Adrenal gland (tissue), 5 donors: ENCODE measurements at regions not wholly inside any gene's neighbourhood (a gene's known extent, or its start where the extent isn't known, plus 50 kb on each side); places are given as distances from the start of the nearest gene placed in this dataset.

Experiments used
- CTCF ChIP-seq, 6 experiments: fragments of 450-650 bp in 4 of 6; fragments of 200-600 bp in 2 of 6; sonication (generic) in 1 of 6; IDR thresholded peaks; 1 replicate in 5 of 6; 2 replicates in 1 of 6; pipeline versions ENCODE4 v1.5.1 to v1.8.0; 2016 to 2021; ENCODE audit warnings: antibody characterized with exemption in 6 of 6, mild to moderate bottlenecking in 2 of 6, moderate library complexity in 1 of 6
- POLR2A ChIP-seq, 2 donors: fragments of 450-650 bp; IDR thresholded peaks; one replicate each; pipeline ENCODE4 v1.6.1; 2017; ENCODE audit warnings: antibody characterized with exemption in 2 of 2, mild to moderate bottlenecking in 2 of 2, moderate library complexity in 1 of 2
- donor health status: DM: no; HTN: no; CAD: no.

- TF ChIP-seq CTCF (IDR thresholded peaks at IDR 0.05) = no peak
- no peak for TF ChIP-seq POLR2A (IDR thresholded peaks at IDR 0.05)
Measured at GRCh38 chr7:52540041-52540440, 495.4 kb upstream of the POM121L12 start.
